GM12892 (cell line): ENCODE measurements at regions not wholly inside any gene's neighbourhood (a gene's known extent, or its start where the extent isn't known, plus 50 kb on each side); places are given as distances from the start of the nearest gene placed in this dataset.

Experiments used
- POLR2A ChIP-seq: IDR thresholded peaks from 2 replicates; pipeline ENCODE4 v1.6.1; 2011; ENCODE audit warnings: low read depth, low read length, control low read depth
- TAF1 ChIP-seq: IDR thresholded peaks from 2 replicates; pipeline ENCODE4 v1.6.1; 2011; ENCODE audit warnings: low read depth, mild to moderate bottlenecking, control low read depth, low read length, borderline replicate concordance

GRCh38 chr4:36870121-36870520, 374.4 kb upstream of the NWD2 start:
- TF ChIP-seq POLR2A: no peak
- no peak for TF ChIP-seq TAF1
